GM12878 (cell line): ENCODE measurements at regions not wholly inside any gene's neighbourhood (a gene's known extent, or its start where the extent isn't known, plus 50 kb on each side); places are given as distances from the start of the nearest gene placed in this dataset.

Experiments
- ATAC-seq: fragments of 200-7000 bp; cut with Tn5 transposase; 3 replicates; pipeline ENCODE4 v1.9.1; 2020; ENCODE audit warnings: mild to moderate bottlenecking, moderate library complexity
- BruUV-seq: library from RNA; stranded (reverse); fragments of 400-500 nt; replicated peaks from 2 replicates; lab custom pipeline; 2021; lab: Mats Ljungman, UMichigan
- CTCF ChIA-PET: fragments of 300-600 bp; sonication (Branson Sonifier 250); formaldehyde crosslinking; extraction: SDS; loops from one replicate; lab custom pipeline; 2021; ENCODE audit warnings: inconsistent platforms; lab: Yijun Ruan, JAX
- POLR2A ChIA-PET: fragments of 350-600 bp; formaldehyde crosslinking; extraction: SDS; loops from one replicate; lab custom pipeline; 2021; ENCODE audit warnings: inconsistent platforms; lab: Charles Lee
- RAD21 ChIA-PET: fragments of 300-600 bp; sonication (Branson Sonifier 250); formaldehyde crosslinking; loops from one replicate; lab custom pipeline; 2023; ENCODE audit warnings: antibody characterized with exemption; ENCODE audit not compliant: unreplicated experiment; lab: Charles Lee
- SMC1A ChIA-PET: fragments of 300-600 bp; sonication (Branson Sonifier 250); formaldehyde crosslinking; loops from one replicate; lab custom pipeline; 2023; ENCODE audit not compliant: unreplicated experiment, uncharacterized antibody; lab: Charles Lee
- DNase-seq: peaks from one replicate; pipeline ENCODE4 v3.0.0-alpha.2; 2011; ENCODE audit warnings: low read depth, low spot score
- FAIRE-seq: peaks from 3 replicates; lab custom pipeline; 2011; peaks lifted over from hg19 to GRCh38; lab: Jason Lieb, UNC
- H2AFZ ChIP-seq: 2 replicates; pipeline ENCODE4 v1.6.0; 2011; ENCODE audit warnings: low read depth, low read length, control low read depth; ENCODE audit not compliant: control insufficient read depth
- H3K27ac ChIP-seq: 2 replicates; pipeline ENCODE4 v1.5.1; 2011; ENCODE audit warnings: control low read depth; ENCODE audit not compliant: control insufficient read depth, insufficient read depth
- H3K27me3 ChIP-seq, 2 experiments: replicated peaks in 1 of 2; 2 replicates each; pipeline versions ENCODE4 v1.6.0 to v1.6.1; 2011; ENCODE audit warnings: low read length in 1 of 2; ENCODE audit not compliant: control insufficient read depth in 2 of 2, insufficient read depth in 2 of 2
- H3K36me3 ChIP-seq, 2 experiments: 2 replicates each; pipeline ENCODE4 v1.5.1; 2011; ENCODE audit warnings: low read length in 1 of 2; ENCODE audit not compliant: control insufficient read depth in 2 of 2, insufficient read depth in 2 of 2
- H3K4me1 ChIP-seq: 2 replicates; pipeline ENCODE4 v1.6.1; 2011; ENCODE audit warnings: mild to moderate bottlenecking, low read length, moderate library complexity, mixed read lengths; ENCODE audit not compliant: control insufficient read depth, insufficient read depth
- H3K4me2 ChIP-seq: 2 replicates; pipeline ENCODE4 v1.6.0; 2011; ENCODE audit warnings: control low read depth; ENCODE audit not compliant: control insufficient read depth, insufficient read depth
- H3K4me3 ChIP-seq: fragments of 200-600 bp; sonication (generic); 2 replicates; pipeline ENCODE4 v1.5.1; 2016
- H3K79me2 ChIP-seq: 2 replicates; pipeline ENCODE4 v1.6.0; 2011; ENCODE audit warnings: low read length; ENCODE audit not compliant: control insufficient read depth, insufficient read depth
- H3K9ac ChIP-seq: 2 replicates; pipeline ENCODE4 v1.8.0; 2011; ENCODE audit warnings: low read length, control low read depth, mixed read lengths; ENCODE audit not compliant: control insufficient read depth, insufficient read depth
- H3K9me3 ChIP-seq: replicated peaks from 3 replicates; pipeline ENCODE4 v1.5.1; 2011; ENCODE audit warnings: mild to moderate bottlenecking, low read length; ENCODE audit not compliant: control insufficient read depth, insufficient read depth
- H4K20me1 ChIP-seq: 2 replicates; pipeline ENCODE4 v1.6.0; 2011; ENCODE audit not compliant: control insufficient read depth, insufficient read depth
- BHLHE40 ChIP-seq, 2 experiments: fragments of 450-650 bp in 1 of 2; IDR thresholded peaks; 2 replicates each; pipeline ENCODE4 v1.6.1; 2011 to 2017; ENCODE audit warnings: low read depth in 2 of 2, borderline replicate concordance in 1 of 2, improper control_type of control experiment in 1 of 2, low read length in 1 of 2, mild to moderate bottlenecking in 1 of 2
- BRCA1 ChIP-seq: IDR thresholded peaks from 2 replicates; pipeline ENCODE4 v1.6.1; 2011; ENCODE audit warnings: low read depth, low read length, improper control_type of control experiment
- CBFB ChIP-seq: IDR thresholded peaks from 2 replicates; pipeline ENCODE4 v1.6.1; 2016; ENCODE audit warnings: antibody characterized with exemption, low read depth
- DPF2 ChIP-seq: fragments of 450-650 bp; IDR thresholded peaks from 2 replicates; pipeline ENCODE4 v1.6.1; 2017; ENCODE audit warnings: mild to moderate bottlenecking
- HCFC1 ChIP-seq: fragments of 150-350 bp; IDR thresholded peaks from 2 replicates; pipeline ENCODE4 v1.6.1; 2014; ENCODE audit warnings: low read length
- HDAC6 ChIP-seq: fragments of 200-600 bp; sonication (generic); IDR thresholded peaks from one replicate; pipeline ENCODE4 v1.8.0; 2017; ENCODE audit warnings: antibody characterized with exemption; ENCODE audit not compliant: unreplicated experiment
- NFXL1 ChIP-seq: fragments of 450-650 bp; IDR thresholded peaks from 2 replicates; pipeline ENCODE4 v1.6.1; 2017; ENCODE audit warnings: antibody characterized with exemption, mild to moderate bottlenecking, borderline replicate concordance
- NFYA ChIP-seq: IDR thresholded peaks from 2 replicates; pipeline ENCODE4 v1.6.1; 2011; ENCODE audit warnings: low read depth, mild to moderate bottlenecking, low read length, improper control_type of control experiment, borderline replicate concordance
- NR2C1 ChIP-seq: fragments of 450-650 bp; IDR thresholded peaks from 2 replicates; pipeline ENCODE4 v1.6.1; 2017; ENCODE audit warnings: antibody characterized with exemption, mild to moderate bottlenecking, moderate library complexity
- RAD51 ChIP-seq: fragments of 450-650 bp; IDR thresholded peaks from 2 replicates; pipeline ENCODE4 v1.6.1; 2016; ENCODE audit warnings: moderate library complexity, mild to moderate bottlenecking, inconsistent platforms
- RB1 ChIP-seq: fragments of 450-650 bp; formaldehyde crosslinking; IDR thresholded peaks from 2 replicates; pipeline ENCODE4 v1.6.1; 2017; ENCODE audit warnings: mild to moderate bottlenecking, borderline replicate concordance
- RBBP5 ChIP-seq: fragments of 200-600 bp; sonication (generic); conservative IDR thresholded peaks from 2 replicates; pipeline ENCODE4 v1.6.1; 2016
- SUZ12 ChIP-seq: fragments of 200-600 bp; sonication (generic); IDR thresholded peaks from one replicate; pipeline ENCODE4 v1.6.1; 2018; ENCODE audit warnings: antibody characterized with exemption, mild to moderate bottlenecking; ENCODE audit not compliant: unreplicated experiment
- TCF7 ChIP-seq: IDR thresholded peaks from 2 replicates; pipeline ENCODE4 v1.6.1; 2014; ENCODE audit warnings: antibody characterized with exemption, borderline replicate concordance
- WGBS: methylation state at CpG from one replicate; pipeline ENCODE4 v1.1.6; 2016; ENCODE audit warnings: low lambda C conversion rate; ENCODE audit not compliant: insufficient replicate concordance, insufficient coverage; ENCODE audit errors: missing lambda C conversion rate; 5-methylcytosine and 5-hydroxymethylcytosine counted together
- in situ Hi-C: fragments of 300-500 bp; cut with MboI; formaldehyde crosslinking; loops from 9 replicates; pipeline ENCODE4 v1.14.3; 2018; ENCODE audit warnings: mixed read lengths
- intact Hi-C: fragments of 100-400 bp; cut with micrococcal nuclease; formaldehyde crosslinking; loops from one replicate; pipeline ENCODE4 v1.14.2; 2022; ENCODE audit not compliant: unreplicated experiment
- TF ChIP-seq, protein P1 (sequence below): fragments of 450-650 bp; IDR thresholded peaks from 2 replicates; pipeline ENCODE4 v1.6.1; 2017; ENCODE audit warnings: mild to moderate bottlenecking, low read depth, inconsistent platforms; ENCODE audit not compliant: poor library complexity, severe bottlenecking
- TF ChIP-seq, protein P2 (sequence below): fragments of 450-650 bp; IDR thresholded peaks from 2 replicates; pipeline ENCODE4 v1.6.1; 2017; ENCODE audit warnings: mild to moderate bottlenecking

DNA sequence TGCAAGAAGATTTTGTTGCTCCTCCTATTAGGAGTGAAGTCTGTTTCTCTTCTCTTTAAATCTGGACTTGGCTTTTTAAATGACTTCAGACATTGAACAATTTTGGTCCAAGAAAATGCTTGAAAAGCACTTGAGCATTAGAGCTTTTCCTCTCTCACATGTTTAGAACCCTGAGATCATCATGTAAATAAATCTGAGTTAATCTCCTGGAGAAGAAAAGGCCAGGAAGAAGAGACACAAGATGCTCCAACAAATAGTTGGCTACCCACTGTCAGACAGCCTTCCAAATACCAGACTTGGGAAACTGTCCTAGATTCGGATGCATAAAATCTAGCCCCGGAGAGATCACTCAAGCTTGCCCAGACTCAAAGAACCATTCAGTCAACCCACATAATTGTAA is 1353.1 kb upstream of the ADGRL4 start:
- H3K4me2 ChIP-seq: no peak overlapping the region
- TF ChIP-seq TCF7 (no peak), CBFB (no peak), NFYA (no peak), HDAC6 (no peak), BRCA1 (no peak), DPF2 (no peak), NR2C1 (no peak), BHLHE40 (IDR thresholded peaks at IDR 0.05; ENCODE audit: borderline replicate concordance in 1 of 2, low read depth in 2 of 2, low read length in 1 of 2) (no peak), HCFC1 (no peak), RBBP5 (no peak), RB1 (no peak), NFXL1 (no peak), SUZ12 (no peak), RAD51 (no peak)
- TF ChIP-seq, protein P1, sequence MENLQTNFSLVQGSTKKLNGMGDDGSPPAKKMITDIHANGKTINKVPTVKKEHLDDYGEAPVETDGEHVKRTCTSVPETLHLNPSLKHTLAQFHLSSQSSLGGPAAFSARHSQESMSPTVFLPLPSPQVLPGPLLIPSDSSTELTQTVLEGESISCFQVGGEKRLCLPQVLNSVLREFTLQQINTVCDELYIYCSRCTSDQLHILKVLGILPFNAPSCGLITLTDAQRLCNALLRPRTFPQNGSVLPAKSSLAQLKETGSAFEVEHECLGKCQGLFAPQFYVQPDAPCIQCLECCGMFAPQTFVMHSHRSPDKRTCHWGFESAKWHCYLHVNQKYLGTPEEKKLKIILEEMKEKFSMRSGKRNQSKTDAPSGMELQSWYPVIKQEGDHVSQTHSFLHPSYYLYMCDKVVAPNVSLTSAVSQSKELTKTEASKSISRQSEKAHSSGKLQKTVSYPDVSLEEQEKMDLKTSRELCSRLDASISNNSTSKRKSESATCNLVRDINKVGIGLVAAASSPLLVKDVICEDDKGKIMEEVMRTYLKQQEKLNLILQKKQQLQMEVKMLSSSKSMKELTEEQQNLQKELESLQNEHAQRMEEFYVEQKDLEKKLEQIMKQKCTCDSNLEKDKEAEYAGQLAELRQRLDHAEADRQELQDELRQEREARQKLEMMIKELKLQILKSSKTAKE: no peak
- TF ChIP-seq, protein P2, sequence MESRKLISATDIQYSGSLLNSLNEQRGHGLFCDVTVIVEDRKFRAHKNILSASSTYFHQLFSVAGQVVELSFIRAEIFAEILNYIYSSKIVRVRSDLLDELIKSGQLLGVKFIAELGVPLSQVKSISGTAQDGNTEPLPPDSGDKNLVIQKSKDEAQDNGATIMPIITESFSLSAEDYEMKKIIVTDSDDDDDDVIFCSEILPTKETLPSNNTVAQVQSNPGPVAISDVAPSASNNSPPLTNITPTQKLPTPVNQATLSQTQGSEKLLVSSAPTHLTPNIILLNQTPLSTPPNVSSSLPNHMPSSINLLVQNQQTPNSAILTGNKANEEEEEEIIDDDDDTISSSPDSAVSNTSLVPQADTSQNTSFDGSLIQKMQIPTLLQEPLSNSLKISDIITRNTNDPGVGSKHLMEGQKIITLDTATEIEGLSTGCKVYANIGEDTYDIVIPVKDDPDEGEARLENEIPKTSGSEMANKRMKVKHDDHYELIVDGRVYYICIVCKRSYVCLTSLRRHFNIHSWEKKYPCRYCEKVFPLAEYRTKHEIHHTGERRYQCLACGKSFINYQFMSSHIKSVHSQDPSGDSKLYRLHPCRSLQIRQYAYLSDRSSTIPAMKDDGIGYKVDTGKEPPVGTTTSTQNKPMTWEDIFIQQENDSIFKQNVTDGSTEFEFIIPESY: no peak
- no peak for FAIRE-seq
- H4K20me1 ChIP-seq: no peaks in the 10 kb centered on the region
- H3K27ac ChIP-seq: no peak overlapping the region
- intact Hi-C loops: no loop called here
- RAD21 ChIA-PET: no interaction called here
- in situ Hi-C loops: no loop called here
- CTCF ChIA-PET: no interaction called here
- no peak for DNase-seq
- H3K4me3 ChIP-seq: no peak overlapping the region
- H3K79me2 ChIP-seq: no peaks in the 10 kb centered on the region
- SMC1A ChIA-PET: no interaction called here
- no peaks in the 10 kb centered on the region for H3K4me1 ChIP-seq
- POLR2A ChIA-PET: no interaction called here
- WGBS: 31% methylated on average over 2 of the region's 2 CpGs
- no peaks in the 10 kb centered on the region for H3K27me3 ChIP-seq
- no peak overlapping the region for H3K9ac ChIP-seq
- no peaks in the 10 kb centered on the region for H3K9me3 ChIP-seq
- H2AFZ ChIP-seq: no peak overlapping the region
- ATAC-seq: no peak
- no peaks in the 10 kb centered on the region for H3K36me3 ChIP-seq
- no TSS peak for BruUV-seq
